ENCODE measurements at regions not wholly inside any gene's neighbourhood (a gene's known extent, or its start where the extent isn't known, plus 50 kb on each side); places are given as distances from the start of the nearest gene placed in this dataset.

DNA sequence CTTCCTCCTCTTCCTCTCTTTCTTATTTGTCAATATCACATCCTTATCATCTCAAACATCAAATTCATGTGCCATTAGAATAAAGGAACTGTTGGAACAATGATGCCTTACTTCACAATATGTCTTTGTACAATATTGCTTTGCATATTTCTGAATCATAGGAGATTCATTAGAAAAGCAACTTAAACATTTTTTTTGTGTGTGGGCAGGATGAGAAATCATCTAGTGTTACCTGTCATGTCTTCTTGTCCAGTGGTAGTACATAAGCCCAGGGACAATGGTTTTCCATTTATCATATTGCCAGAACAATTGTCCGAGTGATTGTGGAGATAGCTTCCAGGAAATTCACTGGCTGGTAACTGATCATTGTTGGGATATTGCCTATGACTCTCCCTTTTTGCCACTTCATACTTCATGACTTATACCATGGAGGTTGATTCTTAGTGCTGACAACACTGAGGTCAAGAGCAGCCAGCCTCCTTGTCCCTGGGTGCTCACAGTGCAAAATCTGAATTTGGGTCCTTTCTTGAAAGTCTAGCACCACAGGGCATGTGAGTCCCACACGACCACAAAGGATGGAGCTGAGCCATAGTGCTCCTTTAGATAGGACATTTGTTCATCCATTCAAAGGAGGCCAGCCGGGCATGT lies 215.0 kb downstream of the MDFIC start:
- DNase-seq (ENCODE audit: low read depth in 1 of 2, low spot score in 2 of 2), result no peak
- H3K9me3 ChIP-seq (replicated peaks), result no peaks in the 10 kb centered on the region
- H3K36me3 ChIP-seq, result no peaks in the 10 kb centered on the region
- H3K27ac ChIP-seq, result no peak overlapping the region
- no peaks in the 10 kb centered on the region for H3K4me1 ChIP-seq (replicated peaks)
- H3K4me3 ChIP-seq, result no peak overlapping the region
- no peaks in the 10 kb centered on the region for H3K27me3 ChIP-seq (replicated peaks)

DNA sequence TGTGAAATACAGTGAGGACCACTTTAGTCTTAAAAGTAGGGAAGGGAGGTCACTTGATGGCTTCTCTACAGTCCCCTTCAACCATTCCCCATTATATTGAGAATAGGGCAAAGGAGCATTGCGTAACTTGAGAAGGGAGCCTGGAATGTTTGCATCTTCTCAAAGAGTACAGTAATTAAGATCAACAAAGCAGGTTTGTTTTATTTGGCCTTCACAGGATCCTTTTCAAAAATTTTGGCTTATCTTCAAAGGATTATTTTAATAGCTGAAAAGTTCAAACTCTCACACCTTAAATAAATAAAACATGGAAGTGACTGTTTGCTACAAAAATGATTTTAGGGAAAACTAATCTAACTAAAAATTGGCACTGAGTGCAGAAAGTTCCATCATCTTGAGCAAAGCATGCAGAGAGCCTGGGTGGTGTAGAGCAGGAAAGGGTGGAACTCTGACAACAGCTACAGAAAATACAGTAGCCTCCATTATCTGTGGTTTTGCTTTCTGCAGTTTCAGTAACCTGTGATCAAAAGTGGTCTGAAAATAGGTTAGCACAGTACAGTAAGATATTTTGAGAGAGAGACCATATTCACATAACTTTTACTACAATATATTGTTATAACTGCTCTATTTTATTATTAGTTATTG lies 214.0 kb downstream of the MDFIC start:
- H3K4me3 ChIP-seq, result no peak overlapping the region
- no peaks in the 10 kb centered on the region for H3K36me3 ChIP-seq
- H3K4me1 ChIP-seq (replicated peaks), result no peaks in the 10 kb centered on the region
- DNase-seq (ENCODE audit: low read depth in 1 of 2, low spot score in 2 of 2), result no peak
- no peak overlapping the region for H3K27ac ChIP-seq
- no peaks in the 10 kb centered on the region for H3K9me3 ChIP-seq (replicated peaks)
- no peaks in the 10 kb centered on the region for H3K27me3 ChIP-seq (replicated peaks)

DNA sequence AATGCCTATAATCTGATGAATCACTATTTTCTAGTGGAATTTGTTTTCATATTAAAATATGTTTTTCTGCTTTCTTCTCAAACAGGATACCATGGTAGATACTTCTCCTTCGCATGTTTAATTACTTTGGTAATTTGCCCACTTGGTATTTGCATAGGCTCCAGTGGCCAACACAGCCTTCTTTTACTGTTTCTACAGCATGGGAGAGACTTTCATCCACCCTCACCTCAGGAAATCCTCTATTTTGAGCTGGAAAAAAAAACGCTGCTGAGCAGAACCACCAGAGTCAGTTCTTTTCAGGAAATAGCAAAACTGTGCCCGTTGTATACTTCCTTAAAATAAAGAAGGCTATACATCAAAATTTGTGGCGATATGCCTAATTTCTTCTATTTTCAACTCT lies 213.3 kb downstream of the MDFIC start:
- no peak for DNase-seq (ENCODE audit: low read depth in 1 of 2, low spot score in 2 of 2)
- H3K4me3 ChIP-seq, result no peak overlapping the region
- no peaks in the 10 kb centered on the region for H3K4me1 ChIP-seq (replicated peaks)
- H3K27ac ChIP-seq, result no peak overlapping the region
- no peaks in the 10 kb centered on the region for H3K36me3 ChIP-seq
- H3K27me3 ChIP-seq (replicated peaks), result no peaks in the 10 kb centered on the region
- no peaks in the 10 kb centered on the region for H3K9me3 ChIP-seq (replicated peaks)

DNA sequence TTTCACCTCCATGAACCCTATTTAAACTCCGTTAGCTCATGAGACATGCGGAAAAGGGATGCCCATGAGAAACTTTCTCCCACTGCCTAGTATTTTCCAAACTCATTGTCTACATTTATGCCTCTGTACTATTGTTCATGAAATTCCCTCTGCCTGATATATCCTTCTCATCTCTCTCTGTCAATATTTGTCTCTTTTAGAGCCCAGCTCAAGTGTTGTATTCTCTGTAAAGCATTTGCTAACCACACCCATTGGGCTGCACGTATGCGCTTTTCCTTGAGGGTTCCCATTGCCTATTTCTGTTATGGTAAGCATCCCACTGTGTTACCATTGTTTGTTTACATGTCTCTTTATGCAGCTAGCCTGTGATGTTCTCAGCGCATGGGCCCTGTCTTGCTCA lies 211.4 kb downstream of the MDFIC start:
- Histone ChIP-seq H3K4me1 (replicated peaks) (no peaks in the 10 kb centered on the region), H3K36me3 (no peaks in the 10 kb centered on the region), H3K4me3 (no peak overlapping the region), H3K27ac (no peak overlapping the region), H3K9me3 (replicated peaks) (no peaks in the 10 kb centered on the region), H3K27me3 (replicated peaks) (no peaks in the 10 kb centered on the region)
- DNase-seq (ENCODE audit: low read depth in 1 of 2, low spot score in 2 of 2), result no peak

DNA sequence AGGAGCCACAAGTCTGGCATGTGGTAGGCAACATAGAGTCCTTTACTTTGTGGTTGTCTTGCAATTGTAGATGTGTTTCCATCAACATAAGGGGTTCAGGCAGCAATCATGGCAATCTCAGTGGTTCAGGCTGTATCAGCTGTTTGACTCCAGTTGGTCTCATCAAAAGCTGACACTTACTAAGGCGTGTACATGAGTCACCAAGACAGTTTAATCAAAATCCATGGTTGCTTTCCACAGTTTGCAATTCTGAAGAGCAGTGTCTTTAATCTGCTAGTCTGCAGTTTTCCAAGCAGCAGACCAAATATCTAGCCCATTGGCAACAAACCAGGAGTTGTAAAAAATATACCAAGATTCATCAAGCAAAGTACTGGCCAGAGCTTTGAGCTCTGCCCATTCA lies 210.2 kb downstream of the MDFIC start:
- H3K4me1 ChIP-seq (replicated peaks), result no peaks in the 10 kb centered on the region
- DNase-seq (ENCODE audit: low read depth in 1 of 2, low spot score in 2 of 2), result no peak
- no peak overlapping the region for H3K4me3 ChIP-seq
- no peaks in the 10 kb centered on the region for H3K27me3 ChIP-seq (replicated peaks)
- H3K36me3 ChIP-seq, result no peaks in the 10 kb centered on the region
- H3K9me3 ChIP-seq (replicated peaks), result no peaks in the 10 kb centered on the region
- H3K27ac ChIP-seq, result no peak overlapping the region

DNA sequence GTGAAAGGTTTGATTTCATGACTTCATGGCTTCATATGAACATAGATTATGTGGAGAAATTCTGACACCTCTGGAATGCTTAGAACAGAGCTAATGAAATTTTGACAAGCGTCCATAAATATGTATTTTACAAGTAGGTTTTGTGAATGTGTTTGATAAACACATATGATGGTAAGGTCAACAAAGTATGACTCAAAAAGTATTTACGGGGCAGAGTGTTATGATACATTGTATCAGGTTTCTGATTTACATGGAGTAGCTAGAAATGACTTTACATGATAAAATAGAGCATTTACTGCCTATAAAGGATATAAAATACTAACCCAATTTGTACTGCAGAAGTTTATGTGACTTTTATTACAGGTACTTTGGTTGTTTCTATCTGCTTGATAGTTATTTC lies 206.3 kb downstream of the MDFIC start:
- H3K4me3 ChIP-seq, result no peak overlapping the region
- H3K4me1 ChIP-seq (replicated peaks), result no peaks in the 10 kb centered on the region
- no peaks in the 10 kb centered on the region for H3K27me3 ChIP-seq (replicated peaks)
- H3K9me3 ChIP-seq (replicated peaks), result no peaks in the 10 kb centered on the region
- H3K36me3 ChIP-seq, result no peaks in the 10 kb centered on the region
- DNase-seq (ENCODE audit: low read depth in 1 of 2, low spot score in 2 of 2), result no peak
- H3K27ac ChIP-seq, result no peak overlapping the region

DNA sequence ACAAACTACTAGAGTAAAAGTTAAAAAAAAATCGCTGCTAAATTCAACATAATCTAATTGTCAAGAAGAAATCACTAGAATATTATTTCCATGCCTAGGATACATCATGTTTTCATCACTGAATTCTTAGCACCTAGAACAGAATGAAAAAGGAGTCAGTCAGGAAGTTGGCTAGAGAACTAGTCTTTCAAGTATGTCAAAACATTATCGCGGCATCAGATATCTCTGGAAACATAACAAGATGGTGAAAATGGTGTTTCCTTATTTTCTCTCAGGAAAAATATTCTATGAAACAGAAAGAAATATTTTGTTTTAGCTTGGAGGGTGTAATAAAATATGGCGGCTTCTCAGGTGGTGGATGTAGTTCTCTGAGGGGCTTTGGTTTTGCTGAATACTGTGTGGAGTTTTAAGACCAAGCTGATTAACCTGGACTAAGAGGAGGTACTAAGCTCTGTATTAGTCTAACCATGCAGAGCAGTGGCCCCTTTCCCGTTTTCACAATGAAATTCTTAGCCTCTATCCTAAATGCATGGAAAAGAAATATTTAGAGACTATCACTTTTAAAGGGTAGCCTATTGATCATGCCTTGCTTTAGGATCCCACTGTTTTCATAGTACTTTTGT lies 205.6 kb downstream of the MDFIC start:
- Histone ChIP-seq H3K27ac (no peak overlapping the region), H3K9me3 (replicated peaks) (no peaks in the 10 kb centered on the region), H3K4me1 (replicated peaks) (no peaks in the 10 kb centered on the region), H3K36me3 (no peaks in the 10 kb centered on the region), H3K4me3 (no peak overlapping the region), H3K27me3 (replicated peaks) (no peaks in the 10 kb centered on the region)
- DNase-seq (ENCODE audit: low read depth in 1 of 2, low spot score in 2 of 2), result no peak

DNA sequence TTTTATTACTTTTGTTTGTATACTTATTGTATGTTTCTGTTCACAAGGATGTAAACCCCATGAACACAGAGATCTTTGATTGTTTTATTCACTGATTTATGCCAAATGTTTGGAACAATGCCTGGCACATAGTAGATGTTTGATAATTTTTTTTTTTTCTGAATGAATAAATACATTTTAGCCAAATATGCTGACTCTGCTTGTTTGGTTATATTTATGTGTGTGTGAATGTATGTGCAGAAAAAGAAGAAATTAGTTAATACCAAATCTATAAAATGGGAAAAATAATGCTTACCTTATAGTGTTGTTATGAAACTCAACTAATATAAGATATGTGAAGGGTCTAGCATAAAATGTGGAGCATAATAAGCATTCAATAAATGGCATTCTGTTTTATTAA lies 203.9 kb downstream of the MDFIC start:
- H3K4me1 ChIP-seq (replicated peaks), result no peaks in the 10 kb centered on the region
- H3K9me3 ChIP-seq (replicated peaks), result no peaks in the 10 kb centered on the region
- no peak overlapping the region for H3K27ac ChIP-seq
- H3K36me3 ChIP-seq, result no peaks in the 10 kb centered on the region
- no peak for DNase-seq (ENCODE audit: low read depth in 1 of 2, low spot score in 2 of 2)
- no peaks in the 10 kb centered on the region for H3K27me3 ChIP-seq (replicated peaks)
- no peak overlapping the region for H3K4me3 ChIP-seq

DNA sequence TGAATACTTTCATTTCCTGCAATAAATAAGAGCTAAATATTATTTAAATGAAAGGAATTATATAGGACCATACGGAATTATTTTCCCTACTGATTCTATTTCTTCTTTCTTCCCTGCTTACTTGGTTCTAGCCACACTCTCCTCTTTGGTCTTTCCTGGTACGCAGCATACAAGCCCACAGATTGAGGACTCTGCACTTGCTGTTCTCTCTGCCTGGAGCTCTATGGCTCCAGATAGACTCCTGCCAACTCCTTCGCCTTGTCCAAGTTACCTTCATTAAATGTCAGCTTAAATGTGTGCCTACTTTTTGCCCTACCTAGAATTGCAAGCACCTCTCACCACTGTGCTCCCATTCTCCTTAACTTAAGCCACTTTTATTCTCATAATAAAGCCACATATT lies 203.4 kb downstream of the MDFIC start:
- H3K4me1 ChIP-seq (replicated peaks), result no peaks in the 10 kb centered on the region
- no peaks in the 10 kb centered on the region for H3K36me3 ChIP-seq
- no peak for DNase-seq (ENCODE audit: low read depth in 1 of 2, low spot score in 2 of 2)
- H3K9me3 ChIP-seq (replicated peaks), result no peaks in the 10 kb centered on the region
- no peak overlapping the region for H3K4me3 ChIP-seq
- H3K27ac ChIP-seq, result no peak overlapping the region
- no peaks in the 10 kb centered on the region for H3K27me3 ChIP-seq (replicated peaks)

DNA sequence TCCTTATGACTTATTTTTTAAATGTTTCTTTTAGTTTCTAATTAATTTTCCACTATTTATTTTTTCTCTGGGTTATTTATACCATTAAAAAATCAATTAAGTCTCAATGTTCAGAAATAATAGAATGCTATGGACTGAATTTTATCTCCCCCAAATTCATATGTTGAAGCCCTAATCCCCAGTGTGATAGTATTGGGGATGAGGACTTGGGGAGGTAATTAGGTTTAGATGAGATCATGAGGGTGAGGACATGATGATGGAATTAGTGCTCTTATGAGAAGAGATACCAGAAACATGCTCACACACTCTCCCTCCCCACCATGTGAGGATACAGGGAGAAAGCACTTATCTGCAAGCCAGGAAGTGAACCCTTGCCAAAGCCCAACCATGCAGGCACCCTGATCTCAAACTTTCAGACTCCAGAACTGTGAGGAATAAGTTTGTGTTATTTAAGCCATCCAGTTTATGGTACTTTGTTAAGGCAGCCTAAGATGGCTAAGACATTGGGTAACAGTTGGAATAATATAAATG lies 202.6 kb downstream of the MDFIC start:
- H3K36me3 ChIP-seq, result no peaks in the 10 kb centered on the region
- no peak overlapping the region for H3K4me3 ChIP-seq
- no peak for DNase-seq (ENCODE audit: low read depth in 1 of 2, low spot score in 2 of 2)
- no peaks in the 10 kb centered on the region for H3K9me3 ChIP-seq (replicated peaks)
- H3K27me3 ChIP-seq (replicated peaks), result no peaks in the 10 kb centered on the region
- H3K4me1 ChIP-seq (replicated peaks), result no peaks in the 10 kb centered on the region
- H3K27ac ChIP-seq, result no peak overlapping the region

DNA sequence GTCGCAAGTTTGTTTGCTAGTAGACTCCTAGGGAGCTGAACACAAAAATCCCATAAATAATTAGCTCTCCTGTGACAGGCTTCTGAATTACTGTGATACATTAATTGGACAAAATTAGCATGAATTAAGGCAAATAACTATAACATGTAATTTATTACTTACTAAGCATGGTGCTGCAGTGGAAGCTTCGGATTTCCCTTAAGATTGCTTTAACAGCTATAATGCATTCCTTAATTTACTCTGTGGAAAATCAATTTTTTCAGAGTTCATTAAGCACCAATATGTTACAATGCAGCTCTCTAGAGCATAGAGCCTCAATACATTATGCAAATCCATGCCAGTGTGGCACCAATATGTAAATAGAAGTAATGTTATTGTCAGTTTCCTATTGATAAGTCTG lies 201.5 kb downstream of the MDFIC start:
- Histone ChIP-seq H3K27ac (no peak overlapping the region), H3K9me3 (replicated peaks) (no peaks in the 10 kb centered on the region), H3K4me1 (replicated peaks) (no peaks in the 10 kb centered on the region), H3K36me3 (no peaks in the 10 kb centered on the region), H3K4me3 (no peak overlapping the region), H3K27me3 (replicated peaks) (no peaks in the 10 kb centered on the region)
- DNase-seq (ENCODE audit: low read depth in 1 of 2, low spot score in 2 of 2), result no peak

DNA sequence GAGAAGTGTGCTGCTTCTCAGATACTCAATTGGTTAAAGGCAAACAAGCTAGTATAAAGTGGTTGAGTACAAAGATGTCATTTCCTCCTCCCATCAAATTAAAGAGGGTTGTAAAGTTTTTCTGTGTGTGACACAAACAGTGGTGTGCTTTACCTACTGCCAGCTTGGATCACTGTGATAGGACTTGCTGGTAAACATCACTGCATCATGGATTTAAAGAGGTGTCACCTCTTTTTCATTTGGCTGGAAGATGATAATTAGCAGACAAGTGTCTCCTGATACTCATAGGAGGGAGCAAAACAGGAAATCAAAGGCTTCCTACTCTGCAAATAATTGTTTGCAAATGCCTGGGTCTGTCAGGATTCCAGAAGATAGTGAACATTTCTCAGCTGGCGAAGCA lies 200.5 kb downstream of the MDFIC start:
- Histone ChIP-seq H3K36me3 (no peaks in the 10 kb centered on the region), H3K4me3 (no peak overlapping the region), H3K27ac (no peak overlapping the region), H3K27me3 (replicated peaks) (no peaks in the 10 kb centered on the region), H3K4me1 (replicated peaks) (no peaks in the 10 kb centered on the region), H3K9me3 (replicated peaks) (no peaks in the 10 kb centered on the region)
- no peak for DNase-seq (ENCODE audit: low read depth in 1 of 2, low spot score in 2 of 2)

DNA sequence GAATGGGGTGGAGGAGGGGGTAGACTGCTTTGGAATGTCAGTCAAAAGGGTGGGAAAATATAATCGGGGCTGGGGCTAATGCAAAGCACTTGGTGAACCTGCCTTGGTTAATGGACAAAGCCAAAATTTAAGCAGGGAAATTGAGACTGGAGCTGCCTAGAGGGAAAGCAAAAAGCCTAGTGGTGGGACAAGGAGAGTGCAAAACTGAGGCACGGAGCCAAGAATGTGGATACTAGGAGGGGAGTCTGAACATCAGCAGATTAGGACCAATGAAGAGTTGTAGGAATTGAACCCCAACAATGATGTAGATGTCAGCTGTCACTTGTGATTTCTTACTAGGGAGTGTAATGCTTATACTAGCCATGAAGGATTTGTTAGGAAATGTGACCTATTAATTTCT lies 195.9 kb downstream of the MDFIC start:
- Histone ChIP-seq H3K9me3 (replicated peaks) (no peaks in the 10 kb centered on the region), H3K27me3 (replicated peaks) (no peaks in the 10 kb centered on the region), H3K27ac (no peak overlapping the region), H3K4me3 (no peak overlapping the region), H3K36me3 (no peaks in the 10 kb centered on the region), H3K4me1 (replicated peaks) (no peaks in the 10 kb centered on the region)
- DNase-seq (ENCODE audit: low read depth in 1 of 2, low spot score in 2 of 2), result no peak
